ENCODE measurements at regions not wholly inside any gene's neighbourhood (a gene's known extent, or its start where the extent isn't known, plus 50 kb on each side); places are given as distances from the start of the nearest gene placed in this dataset.

GRCh38 chr9:26753971-26754370, 138.6 kb downstream of the CAAP1 start:
- TF ChIP-seq CTCF (conservative IDR thresholded peaks at IDR 0.05; ENCODE audit: low read length): no peak
- no peak for TF ChIP-seq EZH2phosphoT487 (IDR thresholded peaks at IDR 0.05; ENCODE audit: borderline replicate concordance)
